ENCODE measurements at regions not wholly inside any gene's neighbourhood (a gene's known extent, or its start where the extent isn't known, plus 50 kb on each side); places are given as distances from the start of the nearest gene placed in this dataset.
"Not testable (repeated sequence)": the region's sequence is repeated elsewhere in the genome, so short reads cannot be mapped to it uniquely, and the experiment has no call there.

- DNase-seq, result no peak
Observed at GRCh38 chr5:128813317-128814070, 151.8 kb upstream of the SLC27A6 start.

- DNase-seq, result no peak
Observed at GRCh38 chr5:128815201-128815600, 150.1 kb upstream of the SLC27A6 start.

GRCh38 chr5:128825826-128826225, 139.5 kb upstream of the SLC27A6 start:
- no peak for DNase-seq

GRCh38 chr5:128826275-128826674, 139.0 kb upstream of the SLC27A6 start:
- DNase-seq, result no peak

- DNase-seq, result no peak
Observed at GRCh38 chr5:128836571-128836970, 128.7 kb upstream of the SLC27A6 start.

- no peak for DNase-seq
Observed at GRCh38 chr5:128838623-128839022, 126.7 kb upstream of the SLC27A6 start.

GRCh38 chr5:128842241-128842640, 123.0 kb upstream of the SLC27A6 start:
- no peak for DNase-seq

GRCh38 chr5:128844354-128844923, 120.8 kb upstream of the SLC27A6 start:
- DNase-seq, result no peak

GRCh38 chr5:128850049-128850448, 115.2 kb upstream of the SLC27A6 start:
- DNase-seq, result no peak

GRCh38 chr5:128854931-128855330, 110.4 kb upstream of the SLC27A6 start:
- no peak for DNase-seq

GRCh38 chr5:128857076-128857677, 108.1 kb upstream of the SLC27A6 start:
- no peak for DNase-seq

GRCh38 chr5:128858995-128859394, 106.3 kb upstream of the SLC27A6 start:
- no peak for DNase-seq

GRCh38 chr5:128861155-128861554, 104.1 kb upstream of the SLC27A6 start:
- DNase-seq, result not testable (repeated sequence)

- no peak for DNase-seq
Observed at GRCh38 chr5:128869970-128870369, 95.3 kb upstream of the SLC27A6 start.

GRCh38 chr5:128870373-128870772, 94.9 kb upstream of the SLC27A6 start:
- no peak for DNase-seq

- no peak for DNase-seq
Observed at GRCh38 chr5:128870923-128871322, 94.4 kb upstream of the SLC27A6 start.

- DNase-seq, result no peak
Observed at GRCh38 chr5:128876569-128877382, 88.5 kb upstream of the SLC27A6 start.

- no peak for DNase-seq
Observed at GRCh38 chr5:128877476-128877875, 87.8 kb upstream of the SLC27A6 start.

GRCh38 chr5:128881502-128882018, 83.7 kb upstream of the SLC27A6 start:
- no peak for DNase-seq

- DNase-seq, result no peak
Observed at GRCh38 chr5:128885649-128886255, 79.5 kb upstream of the SLC27A6 start.

- no peak for DNase-seq
Observed at GRCh38 chr5:128895122-128895521, 70.2 kb upstream of the SLC27A6 start.

GRCh38 chr5:128896675-128897074, 68.6 kb upstream of the SLC27A6 start:
- no peak for DNase-seq

- no peak for DNase-seq
Observed at GRCh38 chr5:128903550-128903949, 61.7 kb upstream of the SLC27A6 start.
